Mesenchymal stem cell (in vitro differentiated cells and primary cell): ENCODE measurements at regions not wholly inside any gene's neighbourhood (a gene's known extent, or its start where the extent isn't known, plus 50 kb on each side); places are given as distances from the start of the nearest gene placed in this dataset.

Experiments used
- DNase-seq: peaks from one replicate; pipeline ENCODE4 v3.0.0-alpha.2; 2013
- H2AFZ ChIP-seq: one replicate; pipeline ENCODE4 v1.6.1; 2013; ENCODE audit warnings: low read depth, mild to moderate bottlenecking, control low read depth, inconsistent platforms, low read length, moderate library complexity
- H2AK5ac ChIP-seq: 2 replicates; pipeline ENCODE4 v1.6.1; 2013; ENCODE audit warnings: low read length, moderate library complexity, mild to moderate bottlenecking, inconsistent platforms; ENCODE audit not compliant: severe bottlenecking
- H2BK120ac ChIP-seq: one replicate; pipeline ENCODE4 v1.6.1; 2013; ENCODE audit warnings: low read depth, mild to moderate bottlenecking, inconsistent platforms, low read length, moderate library complexity
- H2BK12ac ChIP-seq, 2 experiments: one replicate each; pipeline ENCODE4 v1.6.1; 2013; ENCODE audit warnings: inconsistent platforms in 2 of 2, low read length in 2 of 2, mild to moderate bottlenecking in 2 of 2, moderate library complexity in 2 of 2, control low read depth in 1 of 2
- H2BK15ac ChIP-seq: one replicate; pipeline ENCODE4 v1.6.1; 2013; ENCODE audit warnings: mild to moderate bottlenecking, low read depth, inconsistent platforms; ENCODE audit not compliant: poor library complexity, severe bottlenecking
- H2BK5ac ChIP-seq: 2 replicates; pipeline ENCODE4 v1.6.1; 2013; ENCODE audit warnings: low read depth, mild to moderate bottlenecking, low read length, control low read depth, inconsistent platforms; ENCODE audit not compliant: poor library complexity, severe bottlenecking
- H3K14ac ChIP-seq, 2 experiments: one replicate each; pipeline ENCODE4 v1.6.1; 2013; ENCODE audit warnings: inconsistent platforms in 2 of 2, low read length in 2 of 2, control low read depth in 1 of 2, mild to moderate bottlenecking in 1 of 2, moderate library complexity in 1 of 2
- H3K18ac ChIP-seq, 2 experiments: one replicate each; pipeline ENCODE4 v1.6.1; 2013; ENCODE audit warnings: inconsistent platforms in 2 of 2, low read length in 2 of 2, control low read depth in 1 of 2, low read depth in 1 of 2, mild to moderate bottlenecking in 1 of 2
- H3K23ac ChIP-seq, 2 experiments: one replicate each; pipeline ENCODE4 v1.6.1; 2013; ENCODE audit warnings: inconsistent platforms in 2 of 2, low read length in 2 of 2, mild to moderate bottlenecking in 2 of 2, moderate library complexity in 2 of 2, control low read depth in 1 of 2
- H3K27ac ChIP-seq: 2 replicates; pipeline ENCODE4 v1.5.1; 2013; ENCODE audit warnings: mild to moderate bottlenecking, moderate library complexity, low read length, control low read depth, inconsistent platforms; ENCODE audit not compliant: poor library complexity, severe bottlenecking
- H3K27me3 ChIP-seq, 2 experiments: 2 replicates each; pipeline versions ENCODE4 v1.6.1 to v1.7.0; 2013; ENCODE audit warnings: low read length in 2 of 2, mild to moderate bottlenecking in 2 of 2, moderate library complexity in 2 of 2, control low read depth in 1 of 2, inconsistent platforms in 1 of 2; ENCODE audit not compliant: control insufficient read depth in 1 of 2, insufficient read depth in 1 of 2
- H3K36me3 ChIP-seq, 2 experiments: 2 replicates each; pipeline versions ENCODE4 v1.6.1 to v1.7.0; 2013; ENCODE audit warnings: low read length in 2 of 2, control low read depth in 1 of 2, inconsistent platforms in 1 of 2, low read depth in 1 of 2, mild to moderate bottlenecking in 1 of 2; ENCODE audit not compliant: insufficient read depth in 2 of 2, control insufficient read depth in 1 of 2
- H3K4ac ChIP-seq, 2 experiments: one replicate each; pipeline ENCODE4 v1.6.1; 2013; ENCODE audit warnings: inconsistent platforms in 2 of 2, low read length in 2 of 2, mild to moderate bottlenecking in 2 of 2, moderate library complexity in 2 of 2, control low read depth in 1 of 2, low read depth in 1 of 2
- H3K4me1 ChIP-seq: 2 replicates; pipeline ENCODE4 v1.6.1; 2013; ENCODE audit warnings: low read depth, low read length, control low read depth; ENCODE audit not compliant: control insufficient read depth, insufficient read depth
- H3K4me2 ChIP-seq: 2 replicates; pipeline ENCODE4 v1.6.1; 2013; ENCODE audit warnings: low read length, mild to moderate bottlenecking, inconsistent platforms; ENCODE audit not compliant: poor library complexity, severe bottlenecking
- H3K4me3 ChIP-seq, 2 experiments: 2 replicates each; pipeline versions ENCODE4 v1.5.1 to v1.7.0; 2013; ENCODE audit warnings: low read length in 2 of 2, mild to moderate bottlenecking in 2 of 2, control low read depth in 1 of 2, low read depth in 1 of 2; ENCODE audit not compliant: insufficient read depth in 1 of 2
- H3K79me1 ChIP-seq: replicated peaks from 2 replicates; pipeline ENCODE4 v1.6.1; 2013; ENCODE audit warnings: mild to moderate bottlenecking, control low read depth, low read length, inconsistent platforms; ENCODE audit not compliant: poor library complexity, severe bottlenecking
- H3K9ac ChIP-seq: 2 replicates; pipeline ENCODE4 v1.7.0; 2013; ENCODE audit warnings: mild to moderate bottlenecking, low read length, moderate library complexity
- H3K9me3 ChIP-seq: 2 replicates; pipeline ENCODE4 v1.7.0; 2013; ENCODE audit warnings: mild to moderate bottlenecking, low read length; ENCODE audit not compliant: control insufficient read depth
- H4K8ac ChIP-seq: one replicate; pipeline ENCODE4 v1.6.1; 2013; ENCODE audit warnings: inconsistent platforms, mild to moderate bottlenecking, low read length, moderate library complexity
- H4K91ac ChIP-seq: one replicate; pipeline ENCODE4 v1.6.1; 2013; ENCODE audit warnings: mild to moderate bottlenecking, low read length, inconsistent platforms
- WGBS: methylation state at CpG from one replicate; pipeline ENCODE4 v1.1.7; 2013; ENCODE audit warnings: mixed read lengths; 5-methylcytosine and 5-hydroxymethylcytosine counted together

GRCh38 chr6:12221856-12222255 lies 68.3 kb upstream of the EDN1 start:
- no peak overlapping the region for H2AK5ac ChIP-seq

GRCh38 chr6:12222405-12223366 lies 67.5 kb upstream of the EDN1 start:
- H3K27ac ChIP-seq = no peak overlapping the region
- DNase-seq = no peak
- no peaks in the 10 kb centered on the region for H3K79me1 ChIP-seq
- H3K27me3 ChIP-seq = peaks cover 0 to 5% of the 10 kb centered on the region in 2 experiments
- no peaks in the 10 kb centered on the region for H3K4me1 ChIP-seq
- no peak overlapping the region for H3K4ac ChIP-seq
- H3K9ac ChIP-seq = no peak overlapping the region
- no peak overlapping the region for H4K8ac ChIP-seq
- H3K14ac ChIP-seq = no peak overlapping the region
- H2BK12ac ChIP-seq = no peak overlapping the region
- no peak overlapping the region for H3K4me3 ChIP-seq
- no peak overlapping the region for H2BK5ac ChIP-seq
- 92% methylated on average over 19 of the region's 19 CpGs for WGBS
- no peaks in the 10 kb centered on the region for H3K9me3 ChIP-seq
- no peaks in the 10 kb centered on the region for H3K36me3 ChIP-seq
- H3K23ac ChIP-seq = no peak overlapping the region
- no peak overlapping the region for H4K91ac ChIP-seq
- H2BK120ac ChIP-seq = no peak overlapping the region
- no peak overlapping the region for H3K4me2 ChIP-seq
- no peak overlapping the region for H2AK5ac ChIP-seq
- no peak overlapping the region for H2AFZ ChIP-seq
- no peak overlapping the region for H3K18ac ChIP-seq
- H2BK15ac ChIP-seq = no peak overlapping the region

More at GRCh38 chr6:12221856-12222255, 68.3 kb upstream of the EDN1 start:
- H3K27ac ChIP-seq = no peak overlapping the region
- H3K4me3 ChIP-seq = no peak overlapping the region
- no peak overlapping the region for H4K8ac ChIP-seq
- no peak overlapping the region for H2BK15ac ChIP-seq
- no peak overlapping the region for H2BK12ac ChIP-seq
- H3K9ac ChIP-seq = no peak overlapping the region
- H3K23ac ChIP-seq = no peak overlapping the region
- H3K4me2 ChIP-seq = no peak overlapping the region
- H3K27me3 ChIP-seq = peaks cover 0 to 5% of the 10 kb centered on the region in 2 experiments
- no peaks in the 10 kb centered on the region for H3K79me1 ChIP-seq
- no peak for DNase-seq
- no peaks in the 10 kb centered on the region for H3K4me1 ChIP-seq
- H3K18ac ChIP-seq = no peak overlapping the region
- no peak overlapping the region for H4K91ac ChIP-seq
- 100% methylated on average over 2 of the region's 4 CpGs for WGBS
- no peak overlapping the region for H3K4ac ChIP-seq
- H2BK120ac ChIP-seq = no peak overlapping the region
- H2AFZ ChIP-seq = no peak overlapping the region
- no peak overlapping the region for H3K14ac ChIP-seq
- no peaks in the 10 kb centered on the region for H3K36me3 ChIP-seq
- H2BK5ac ChIP-seq = no peak overlapping the region
- no peaks in the 10 kb centered on the region for H3K9me3 ChIP-seq

- Histone ChIP-seq H2AFZ (no peak overlapping the region), H3K9me3 (no peaks in the 10 kb centered on the region), H2BK5ac (no peak overlapping the region), H3K4me1 (no peaks in the 10 kb centered on the region), H3K14ac (no peak overlapping the region), H2BK15ac (no peak overlapping the region), H3K27ac (no peak overlapping the region), H2BK120ac (no peak overlapping the region), H4K91ac (no peak overlapping the region), H3K4me2 (no peak overlapping the region), H3K79me1 (no peaks in the 10 kb centered on the region), H2BK12ac (no peak overlapping the region), H4K8ac (no peak overlapping the region), H3K18ac (no peak overlapping the region), H3K4ac (no peak overlapping the region), H2AK5ac (no peak overlapping the region), H3K27me3 (peaks cover 0 to 5% of the 10 kb centered on the region in 2 experiments), H3K9ac (no peak overlapping the region), H3K23ac (no peak overlapping the region), H3K36me3 (no peaks in the 10 kb centered on the region), H3K4me3 (no peak overlapping the region)
- WGBS = 95% methylated on average over 5 of the region's 5 CpGs
- no peak for DNase-seq
Measured at GRCh38 chr6:12223383-12223782, 66.8 kb upstream of the EDN1 start.

- Histone ChIP-seq H3K27me3 (peaks cover 0 to 5% of the 10 kb centered on the region in 2 experiments), H3K4ac (no peak overlapping the region), H3K9ac (no peak overlapping the region), H3K4me2 (no peak overlapping the region), H3K27ac (no peak overlapping the region), H3K4me3 (no peak overlapping the region), H3K14ac (no peak overlapping the region), H2BK120ac (no peak overlapping the region), H2AFZ (no peak overlapping the region), H3K23ac (no peak overlapping the region), H2AK5ac (no peak overlapping the region), H3K36me3 (no peaks in the 10 kb centered on the region), H4K91ac (no peak overlapping the region), H2BK5ac (no peak overlapping the region), H4K8ac (no peak overlapping the region), H3K79me1 (no peaks in the 10 kb centered on the region), H3K4me1 (no peaks in the 10 kb centered on the region), H2BK15ac (no peak overlapping the region), H3K18ac (no peak overlapping the region), H2BK12ac (no peak overlapping the region), H3K9me3 (no peaks in the 10 kb centered on the region)
- WGBS = 96% methylated on average over 2 of the region's 2 CpGs
- no peak for DNase-seq
Measured at GRCh38 chr6:12224251-12224650, 65.9 kb upstream of the EDN1 start.
